ENCODE measurements at regions not wholly inside any gene's neighbourhood (a gene's known extent, or its start where the extent isn't known, plus 50 kb on each side); places are given as distances from the start of the nearest gene placed in this dataset.

- peak in 1 of 2 donors; percentile 43 for DNase-seq (ENCODE audit: low spot score in 2 of 2)
- 42 to 51% methylated on average over 3 of the region's 3 CpGs for WGBS, 2 donors
- no peak overlapping the region for H3K4me3 ChIP-seq (ENCODE audit: low read depth, poor library complexity, severe bottlenecking)
- intact Hi-C loops (cut with DNase I; ENCODE audit: low total_unique reads): no loop called here
- no peak for TF ChIP-seq POLR2A (IDR thresholded peaks at IDR 0.05)
- TF ChIP-seq, protein P1, sequence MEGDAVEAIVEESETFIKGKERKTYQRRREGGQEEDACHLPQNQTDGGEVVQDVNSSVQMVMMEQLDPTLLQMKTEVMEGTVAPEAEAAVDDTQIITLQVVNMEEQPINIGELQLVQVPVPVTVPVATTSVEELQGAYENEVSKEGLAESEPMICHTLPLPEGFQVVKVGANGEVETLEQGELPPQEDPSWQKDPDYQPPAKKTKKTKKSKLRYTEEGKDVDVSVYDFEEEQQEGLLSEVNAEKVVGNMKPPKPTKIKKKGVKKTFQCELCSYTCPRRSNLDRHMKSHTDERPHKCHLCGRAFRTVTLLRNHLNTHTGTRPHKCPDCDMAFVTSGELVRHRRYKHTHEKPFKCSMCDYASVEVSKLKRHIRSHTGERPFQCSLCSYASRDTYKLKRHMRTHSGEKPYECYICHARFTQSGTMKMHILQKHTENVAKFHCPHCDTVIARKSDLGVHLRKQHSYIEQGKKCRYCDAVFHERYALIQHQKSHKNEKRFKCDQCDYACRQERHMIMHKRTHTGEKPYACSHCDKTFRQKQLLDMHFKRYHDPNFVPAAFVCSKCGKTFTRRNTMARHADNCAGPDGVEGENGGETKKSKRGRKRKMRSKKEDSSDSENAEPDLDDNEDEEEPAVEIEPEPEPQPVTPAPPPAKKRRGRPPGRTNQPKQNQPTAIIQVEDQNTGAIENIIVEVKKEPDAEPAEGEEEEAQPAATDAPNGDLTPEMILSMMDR (IDR thresholded peaks at IDR 0.05): no peak
Measured at GRCh38 chr6:195861-196360, 96.4 kb upstream of the DUSP22 start.

DNA sequence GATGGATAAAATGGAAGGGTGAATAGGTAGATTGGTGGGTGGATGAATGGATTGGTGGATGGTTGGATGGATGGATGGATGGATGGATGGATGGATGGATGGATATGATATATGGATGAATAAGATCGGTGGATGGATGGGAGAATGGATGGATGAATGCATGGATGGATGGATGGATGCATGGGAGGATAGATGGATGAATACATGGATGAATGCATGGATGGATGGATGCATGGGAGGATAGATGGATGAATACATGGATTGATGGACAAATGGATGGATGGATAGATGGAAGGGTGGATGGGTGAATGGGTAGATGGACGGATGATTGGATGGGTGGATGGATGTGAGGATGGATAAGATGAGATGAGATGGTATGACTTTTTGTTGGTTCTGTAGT is 95.7 kb upstream of the DUSP22 start:
- 89 to 97% methylated on average over 2 of the region's 2 CpGs for WGBS, 2 donors
- no peak for DNase-seq (ENCODE audit: low spot score in 2 of 2)
- no peak for TF ChIP-seq POLR2A (IDR thresholded peaks at IDR 0.05)
- intact Hi-C loops (cut with DNase I; ENCODE audit: low total_unique reads): no loop called here
- no peak overlapping the region for H3K4me3 ChIP-seq (ENCODE audit: low read depth, poor library complexity, severe bottlenecking)

DNA sequence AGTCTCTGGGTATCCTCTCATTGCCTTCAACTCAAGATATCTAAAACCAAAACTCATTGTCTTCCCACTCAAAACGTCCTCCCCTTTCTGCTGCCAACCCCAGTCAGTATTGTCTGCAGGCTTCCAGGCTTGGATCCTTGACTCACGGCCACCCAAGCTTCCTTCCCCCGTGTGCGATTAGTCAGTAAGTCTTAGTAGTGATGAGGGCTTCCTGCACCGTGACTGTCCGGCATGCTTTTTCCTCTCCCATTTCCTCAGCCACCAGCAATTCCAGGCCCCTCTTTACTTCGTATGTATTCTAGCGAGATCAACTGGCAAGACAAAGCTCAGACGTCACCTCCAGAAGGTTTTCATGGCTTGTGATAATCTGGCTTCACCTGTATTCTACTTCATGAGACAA is 88.6 kb upstream of the DUSP22 start:
- TF ChIP-seq, protein P1 (IDR thresholded peaks at IDR 0.05): no peak
- no peak for TF ChIP-seq POLR2A (IDR thresholded peaks at IDR 0.05)
- no peak overlapping the region for H3K4me3 ChIP-seq (ENCODE audit: low read depth, poor library complexity, severe bottlenecking)
- no peak for DNase-seq (ENCODE audit: low spot score in 2 of 2)
- intact Hi-C loops (cut with DNase I; ENCODE audit: low total_unique reads): no loop called here
- WGBS, 2 donors: 71 to 81% methylated on average over 9 of the region's 9 CpGs

DNA sequence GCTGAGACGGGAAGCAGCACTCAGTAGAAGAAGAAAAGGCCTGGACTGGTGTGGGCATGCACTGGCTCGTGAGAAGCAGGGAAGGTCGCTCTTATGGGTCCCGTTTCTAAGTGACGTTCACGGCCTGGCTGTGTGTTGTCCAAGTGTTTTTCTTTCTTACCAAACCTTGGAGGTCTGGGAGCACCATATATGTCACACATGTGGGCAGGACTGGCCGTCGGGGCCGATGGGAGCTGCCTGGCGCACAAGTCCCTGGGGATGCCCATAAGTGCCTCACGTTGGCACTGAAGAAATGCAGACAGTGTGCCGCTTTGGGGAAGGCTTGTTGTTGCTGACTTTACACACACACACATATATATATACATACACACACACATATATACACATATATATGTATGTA is 86.0 kb upstream of the DUSP22 start:
- 69 to 79% methylated on average over 12 of the region's 12 CpGs for WGBS, 2 donors
- no peak overlapping the region for H3K4me3 ChIP-seq (ENCODE audit: low read depth, poor library complexity, severe bottlenecking)
- intact Hi-C loops (cut with DNase I; ENCODE audit: low total_unique reads): no loop called here
- DNase-seq (ENCODE audit: low spot score in 2 of 2): no peak
- TF ChIP-seq, protein P1 (IDR thresholded peaks at IDR 0.05): no peak
- no peak for TF ChIP-seq POLR2A (IDR thresholded peaks at IDR 0.05)

DNA sequence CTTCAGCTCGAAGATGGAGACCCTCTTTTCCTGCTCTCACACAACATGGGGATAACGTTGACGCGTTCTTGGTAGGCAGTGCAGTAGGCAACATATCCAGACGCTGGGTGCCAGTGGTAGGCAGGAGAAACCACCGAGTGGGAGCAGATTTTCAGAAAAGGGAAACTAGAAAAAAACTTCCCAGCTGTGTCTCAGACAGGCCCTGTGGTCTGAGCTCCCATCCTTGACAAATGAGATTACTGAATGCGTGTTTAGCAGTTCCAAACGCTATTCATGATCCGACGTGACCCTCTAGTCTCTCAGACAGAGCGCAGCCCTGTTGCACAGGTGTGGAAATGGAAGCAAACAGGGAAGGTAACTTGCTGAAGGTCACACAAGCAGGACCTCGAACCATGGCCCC is 83.9 kb upstream of the DUSP22 start:
- no peak for TF ChIP-seq POLR2A (IDR thresholded peaks at IDR 0.05)
- TF ChIP-seq, protein P1 (IDR thresholded peaks at IDR 0.05): no peak
- WGBS, 2 donors: 72 to 83% methylated on average over 12 of the region's 12 CpGs
- intact Hi-C loops (cut with DNase I; ENCODE audit: low total_unique reads): no loop called here

GRCh38 chr6:208938-209337 is 83.3 kb upstream of the DUSP22 start:
- DNase-seq (ENCODE audit: low spot score in 2 of 2): no peak
- intact Hi-C loops (cut with DNase I; ENCODE audit: low total_unique reads): no loop called here
- H3K4me3 ChIP-seq (ENCODE audit: low read depth, poor library complexity, severe bottlenecking): no peak overlapping the region
- TF ChIP-seq POLR2A (IDR thresholded peaks at IDR 0.05): no peak
- TF ChIP-seq, protein P1 (IDR thresholded peaks at IDR 0.05): no peak
- WGBS, 2 donors: 82 to 84% methylated on average over 7 of the region's 7 CpGs

More for the DNA sequence above, 83.9 kb upstream of the DUSP22 start:
- H3K4me3 ChIP-seq (ENCODE audit: low read depth, poor library complexity, severe bottlenecking): no peak overlapping the region
- no peak for DNase-seq (ENCODE audit: low spot score in 2 of 2)

Data from lower leg skin (tissue), 4 donors.